ENCODE measurements at regions not wholly inside any gene's neighbourhood (a gene's known extent, or its start where the extent isn't known, plus 50 kb on each side); places are given as distances from the start of the nearest gene placed in this dataset.
A peak's percentile ranks its signal among the peaks of the same experiment; 100 is the strongest.
"Not testable (repeated sequence)": the region's sequence is repeated elsewhere in the genome, so short reads cannot be mapped to it uniquely, and the experiment has no call there.

- not testable (repeated sequence) for DNase-seq (ENCODE audit: low read depth)
Observed at GRCh38 chr14:43698561-43699284, 808.4 kb downstream of the FSCB start.

GRCh38 chr14:43697003-43697402, 810.1 kb downstream of the FSCB start:
- DNase-seq (ENCODE audit: low read depth) = no peak

- DNase-seq (ENCODE audit: low read depth) = no peak
Observed at GRCh38 chr14:43692706-43693105, 814.4 kb downstream of the FSCB start.

GRCh38 chr14:43687921-43688320, 819.2 kb downstream of the FSCB start:
- DNase-seq (ENCODE audit: low read depth) = peak; percentile 27

- no peak for DNase-seq (ENCODE audit: low read depth)
Observed at GRCh38 chr14:43677581-43677980, 829.5 kb downstream of the FSCB start.

- DNase-seq (ENCODE audit: low read depth) = no peak
Observed at GRCh38 chr14:43674273-43674672, 832.8 kb downstream of the FSCB start.

- DNase-seq (ENCODE audit: low read depth) = no peak
Observed at GRCh38 chr14:43671716-43672485, 835.2 kb downstream of the FSCB start.

- DNase-seq (ENCODE audit: low read depth) = no peak
Observed at GRCh38 chr14:43669355-43669754, 837.7 kb downstream of the FSCB start.

- no peak for DNase-seq (ENCODE audit: low read depth)
Observed at GRCh38 chr14:43665570-43666267, 841.4 kb downstream of the FSCB start.

- not testable (repeated sequence) for DNase-seq (ENCODE audit: low read depth)
Observed at GRCh38 chr14:43655194-43655593, 851.9 kb downstream of the FSCB start.

GRCh38 chr14:43651896-43652295, 855.2 kb downstream of the FSCB start:
- no peak for DNase-seq (ENCODE audit: low read depth)

- no peak for DNase-seq (ENCODE audit: low read depth)
Observed at GRCh38 chr14:43651185-43651787, 855.8 kb downstream of the FSCB start.

GRCh38 chr14:43649508-43649907, 857.6 kb downstream of the FSCB start:
- DNase-seq (ENCODE audit: low read depth) = no peak

GRCh38 chr14:43647302-43647701, 859.8 kb downstream of the FSCB start:
- no peak for DNase-seq (ENCODE audit: low read depth)

- DNase-seq (ENCODE audit: low read depth) = no peak
Observed at GRCh38 chr14:43640718-43641267, 866.3 kb downstream of the FSCB start.

GRCh38 chr14:43625294-43625693, 881.8 kb downstream of the FSCB start:
- no peak for DNase-seq (ENCODE audit: low read depth)

GRCh38 chr14:43621282-43621681, 885.8 kb downstream of the FSCB start:
- no peak for DNase-seq (ENCODE audit: low read depth)

GRCh38 chr14:43595096-43595772, 911.8 kb downstream of the FSCB start:
- DNase-seq (ENCODE audit: low read depth) = no peak

GRCh38 chr14:43591776-43592175, 915.3 kb downstream of the FSCB start:
- no peak for DNase-seq (ENCODE audit: low read depth)

- DNase-seq (ENCODE audit: low read depth) = no peak
Observed at GRCh38 chr14:43587183-43587582, 919.9 kb downstream of the FSCB start.

GRCh38 chr14:43579671-43580070, 927.4 kb downstream of the FSCB start:
- no peak for DNase-seq (ENCODE audit: low read depth)

- DNase-seq (ENCODE audit: low read depth) = no peak
Observed at GRCh38 chr14:43568022-43568421, 939.1 kb downstream of the FSCB start.

Data from iris pigment epithelial cell (primary cell).